Chondrocyte (in vitro differentiated cells): ENCODE measurements at regions not wholly inside any gene's neighbourhood (a gene's known extent, or its start where the extent isn't known, plus 50 kb on each side); places are given as distances from the start of the nearest gene placed in this dataset.
"Not testable (repeated sequence)": the region's sequence is repeated elsewhere in the genome, so short reads cannot be mapped to it uniquely, and the experiment has no call there.

ENCODE experiments used
- DNase-seq: peaks from one replicate; pipeline ENCODE4 v3.0.0; 2021; ENCODE audit warnings: mixed read lengths, low spot score
- H3K27ac Mint-ChIP-seq: one replicate; pipeline ENCODE4 v1.8.0; 2021; ENCODE audit warnings: mild to moderate bottlenecking, moderate library complexity, mixed read lengths; ENCODE audit not compliant: unreplicated experiment
- H3K27me3 Mint-ChIP-seq: 2 replicates; pipeline ENCODE4 v1.8.0; 2021; ENCODE audit warnings: low read depth, mixed read lengths
- H3K36me3 Mint-ChIP-seq: 2 replicates; pipeline ENCODE4 v1.8.0; 2021; ENCODE audit warnings: low read depth, mixed read lengths
- H3K4me1 Mint-ChIP-seq: 2 replicates; pipeline ENCODE4 v1.8.0; 2021; ENCODE audit warnings: low read depth, mild to moderate bottlenecking, mixed read lengths
- H3K4me3 Mint-ChIP-seq: one replicate; pipeline ENCODE4 v1.8.0; 2021; ENCODE audit warnings: mild to moderate bottlenecking, moderate library complexity, mixed read lengths; ENCODE audit not compliant: unreplicated experiment
- H3K9me3 Mint-ChIP-seq: 2 replicates; pipeline ENCODE4 v1.8.0; 2021; ENCODE audit warnings: low read depth, mixed read lengths
- TF ChIP-seq, protein P1 (sequence below): fragments of 200-600 bp; sonication (generic); IDR thresholded peaks from 2 replicates; pipeline ENCODE4 v1.5.0; 2021; ENCODE audit warnings: antibody characterized with exemption, mild to moderate bottlenecking, moderate library complexity

DNA sequence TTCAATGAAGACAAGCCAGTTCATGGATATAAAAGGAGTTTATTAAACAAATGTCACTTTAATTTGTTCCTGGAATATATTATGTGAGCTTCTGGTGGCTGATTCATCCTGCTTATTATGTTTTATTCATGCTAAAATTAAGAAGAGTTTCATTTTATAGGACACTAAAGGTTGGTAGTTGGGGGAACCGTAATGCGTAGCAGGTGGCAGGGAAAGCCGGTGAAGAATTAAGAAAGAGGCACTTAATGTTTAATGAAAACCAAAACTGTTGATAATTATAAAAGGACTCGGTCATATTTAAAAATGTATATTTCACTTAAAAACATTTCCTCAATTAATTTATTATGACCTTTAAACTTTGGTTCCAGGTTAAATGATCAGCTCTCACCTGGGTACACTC, 94.3 kb downstream of the XKR3 start:
- H3K4me1 Mint-ChIP-seq, H3K27ac Mint-ChIP-seq, H3K36me3 Mint-ChIP-seq, H3K27me3 Mint-ChIP-seq, DNase-seq, H3K4me3 Mint-ChIP-seq: not testable (repeated sequence)
- H3K9me3 Mint-ChIP-seq: peaks cover 41% of the 10 kb centered on the region

DNA sequence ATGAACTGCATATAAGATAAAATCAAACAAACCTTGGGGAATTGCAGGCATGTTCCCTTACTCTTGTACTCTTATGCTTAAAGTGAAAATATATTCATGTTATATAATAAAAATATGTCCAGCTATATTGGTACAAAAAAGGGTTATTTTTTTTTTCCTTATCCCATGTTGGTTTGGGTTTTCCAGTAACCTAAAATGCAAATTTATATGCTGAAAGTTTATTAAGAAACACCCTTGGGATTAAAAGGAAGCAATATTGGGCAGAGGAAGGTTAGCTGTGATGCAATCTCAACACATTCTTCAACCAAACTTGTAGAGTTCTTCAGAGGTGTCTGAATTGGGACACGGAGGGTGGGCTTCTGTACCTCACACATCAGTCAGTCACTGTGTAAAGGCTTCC, 97.7 kb downstream of the XKR3 start:
- not testable (repeated sequence) for H3K4me1 Mint-ChIP-seq, DNase-seq, H3K36me3 Mint-ChIP-seq, H3K4me3 Mint-ChIP-seq, H3K27me3 Mint-ChIP-seq, H3K27ac Mint-ChIP-seq
- H3K9me3 Mint-ChIP-seq: peaks cover 42% of the 10 kb centered on the region

DNA sequence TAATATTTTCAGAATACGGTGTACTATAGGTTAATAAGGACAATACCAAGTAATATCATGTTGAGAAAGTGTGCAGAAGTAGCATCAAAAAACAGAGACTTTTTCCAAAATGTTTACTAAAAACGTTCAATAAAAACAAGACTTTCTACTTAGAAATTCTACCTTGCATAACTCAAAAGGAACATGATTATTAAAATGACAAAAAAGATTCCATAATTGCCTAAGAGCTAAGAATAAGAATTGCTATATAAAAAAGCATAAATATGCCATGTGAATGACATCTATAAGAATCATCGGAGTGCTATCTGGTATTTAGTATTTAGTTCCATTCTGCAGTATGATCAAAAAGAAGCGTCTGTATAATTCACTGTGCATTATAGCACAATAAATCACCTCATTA, 102.0 kb downstream of the XKR3 start:
- not testable (repeated sequence) for H3K27me3 Mint-ChIP-seq, H3K4me1 Mint-ChIP-seq

DNA sequence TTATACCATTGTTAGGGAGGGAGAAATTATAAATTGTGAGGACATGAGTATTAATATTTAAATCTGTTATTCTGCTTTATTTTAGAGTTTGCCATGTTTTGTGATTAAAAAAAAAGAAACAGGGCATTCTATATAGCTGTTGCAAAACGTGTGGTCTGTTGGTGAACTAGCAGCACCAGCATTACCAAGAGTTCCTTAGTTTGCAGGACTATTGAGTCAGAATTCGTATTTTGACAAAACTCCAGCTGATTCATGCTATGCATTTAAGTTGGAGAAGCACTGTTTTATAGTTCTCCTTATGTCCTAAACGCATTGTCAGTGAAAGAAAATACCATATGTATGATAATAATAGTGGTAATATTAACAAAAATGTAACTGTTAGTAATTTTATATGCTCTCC, 102.6 kb downstream of the XKR3 start:
- not testable (repeated sequence) for H3K27ac Mint-ChIP-seq, H3K4me1 Mint-ChIP-seq, H3K4me3 Mint-ChIP-seq, H3K36me3 Mint-ChIP-seq, DNase-seq, H3K27me3 Mint-ChIP-seq
- H3K9me3 Mint-ChIP-seq: peaks cover 44% of the 10 kb centered on the region

More for the DNA sequence above, 102.0 kb downstream of the XKR3 start:
- not testable (repeated sequence) for H3K4me3 Mint-ChIP-seq, H3K36me3 Mint-ChIP-seq, H3K27ac Mint-ChIP-seq, DNase-seq
- peaks cover 42% of the 10 kb centered on the region for H3K9me3 Mint-ChIP-seq

DNA sequence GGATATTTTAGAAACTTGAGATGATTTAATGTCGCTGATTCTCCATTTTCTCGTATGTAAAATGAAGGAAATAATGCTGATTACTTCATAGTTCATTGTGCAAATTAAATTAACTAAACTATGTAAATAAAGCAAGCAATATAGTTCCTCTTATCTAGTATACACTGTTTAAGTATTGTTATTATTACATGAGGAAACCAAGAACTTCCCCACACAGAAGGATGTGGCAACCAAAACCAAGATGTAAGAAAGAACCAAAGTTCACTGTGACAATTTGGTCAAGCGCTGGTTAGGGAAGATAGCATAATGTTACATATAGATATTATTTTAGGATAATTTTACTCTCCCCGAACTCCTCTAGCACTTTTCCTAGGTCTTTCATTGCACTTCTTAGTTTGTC, 103.2 kb downstream of the XKR3 start:
- Mint-ChIP-seq H3K4me3 (no peak overlapping the region), H3K27ac (no peak overlapping the region), H3K27me3 (no peaks in the 10 kb centered on the region), H3K4me1 (no peaks in the 10 kb centered on the region), H3K9me3 (peaks cover 47% of the 10 kb centered on the region), H3K36me3 (no peaks in the 10 kb centered on the region)
- DNase-seq: no peak
- TF ChIP-seq, protein P1, sequence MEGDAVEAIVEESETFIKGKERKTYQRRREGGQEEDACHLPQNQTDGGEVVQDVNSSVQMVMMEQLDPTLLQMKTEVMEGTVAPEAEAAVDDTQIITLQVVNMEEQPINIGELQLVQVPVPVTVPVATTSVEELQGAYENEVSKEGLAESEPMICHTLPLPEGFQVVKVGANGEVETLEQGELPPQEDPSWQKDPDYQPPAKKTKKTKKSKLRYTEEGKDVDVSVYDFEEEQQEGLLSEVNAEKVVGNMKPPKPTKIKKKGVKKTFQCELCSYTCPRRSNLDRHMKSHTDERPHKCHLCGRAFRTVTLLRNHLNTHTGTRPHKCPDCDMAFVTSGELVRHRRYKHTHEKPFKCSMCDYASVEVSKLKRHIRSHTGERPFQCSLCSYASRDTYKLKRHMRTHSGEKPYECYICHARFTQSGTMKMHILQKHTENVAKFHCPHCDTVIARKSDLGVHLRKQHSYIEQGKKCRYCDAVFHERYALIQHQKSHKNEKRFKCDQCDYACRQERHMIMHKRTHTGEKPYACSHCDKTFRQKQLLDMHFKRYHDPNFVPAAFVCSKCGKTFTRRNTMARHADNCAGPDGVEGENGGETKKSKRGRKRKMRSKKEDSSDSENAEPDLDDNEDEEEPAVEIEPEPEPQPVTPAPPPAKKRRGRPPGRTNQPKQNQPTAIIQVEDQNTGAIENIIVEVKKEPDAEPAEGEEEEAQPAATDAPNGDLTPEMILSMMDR: no peak

DNA sequence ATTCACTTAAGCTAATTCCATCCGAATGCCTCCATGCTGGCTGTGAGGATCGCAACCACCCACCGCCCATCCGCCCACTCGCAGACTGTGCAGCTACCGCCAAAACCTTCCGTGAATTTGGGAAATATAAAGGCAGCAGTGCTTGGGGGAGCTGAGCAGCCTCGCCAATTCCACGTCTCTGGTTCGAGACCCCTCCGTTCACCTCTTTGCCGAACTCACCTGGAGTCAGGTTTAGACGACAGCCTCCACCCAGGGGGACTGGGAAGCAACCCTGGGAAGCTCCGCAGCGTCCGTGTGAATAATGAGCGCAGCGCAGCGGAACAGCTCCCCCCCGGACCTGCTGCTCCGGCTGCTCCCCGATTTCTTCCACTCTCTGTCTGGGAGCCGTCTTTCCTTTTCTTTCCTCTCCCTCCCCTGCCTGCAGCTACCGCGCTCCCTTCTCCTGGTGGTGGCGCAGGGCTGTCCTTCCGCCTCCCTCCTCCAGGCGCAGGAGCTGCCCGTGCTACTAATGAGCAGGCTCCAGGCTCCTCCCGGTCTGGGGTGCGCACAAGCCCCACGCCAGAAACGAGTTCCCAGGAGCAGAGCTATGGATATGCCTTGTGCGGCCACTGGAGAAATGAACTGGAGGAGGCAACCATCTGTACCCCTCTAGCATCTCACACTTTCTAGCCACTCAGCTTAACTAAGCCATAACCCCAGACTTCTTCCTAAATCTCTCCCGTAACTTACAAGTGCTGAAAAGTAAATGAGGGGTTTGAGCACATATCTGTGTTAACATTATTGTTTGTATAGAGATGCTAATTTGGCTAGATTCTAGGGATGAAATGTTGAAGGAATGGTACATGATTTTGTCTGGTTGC, 107.3 kb downstream of the XKR3 start:
- Mint-ChIP-seq H3K9me3 (peaks cover 49% of the 10 kb centered on the region), H3K36me3 (peaks cover 1% of the 10 kb centered on the region), H3K27me3 (no peaks in the 10 kb centered on the region), H3K4me3 (no peak overlapping the region), H3K27ac (no peak overlapping the region), H3K4me1 (no peaks in the 10 kb centered on the region)
- TF ChIP-seq, protein P1: no peak
- peak; percentile 76 for DNase-seq

DNA sequence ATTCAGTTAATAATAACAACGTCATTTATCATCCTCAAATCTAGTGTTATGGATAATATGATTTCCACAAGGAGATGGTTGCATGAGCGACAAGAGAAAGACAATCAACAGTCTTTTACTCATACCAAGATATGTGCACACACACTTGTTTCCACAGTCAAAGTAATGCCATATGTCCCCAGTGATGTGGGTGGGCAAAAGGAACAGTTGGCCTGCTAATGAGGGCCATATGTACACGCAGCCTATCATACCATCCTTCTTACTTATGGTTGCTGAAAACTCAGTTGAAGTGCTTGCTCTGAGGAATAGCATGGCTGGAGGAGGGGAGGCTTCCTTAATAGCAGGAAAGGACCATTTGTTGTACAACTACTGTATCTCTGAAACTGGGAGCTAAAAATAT, 110.6 kb downstream of the XKR3 start:
- H3K4me1 Mint-ChIP-seq: not testable (repeated sequence)
- peaks cover 47% of the 10 kb centered on the region for H3K9me3 Mint-ChIP-seq

DNA sequence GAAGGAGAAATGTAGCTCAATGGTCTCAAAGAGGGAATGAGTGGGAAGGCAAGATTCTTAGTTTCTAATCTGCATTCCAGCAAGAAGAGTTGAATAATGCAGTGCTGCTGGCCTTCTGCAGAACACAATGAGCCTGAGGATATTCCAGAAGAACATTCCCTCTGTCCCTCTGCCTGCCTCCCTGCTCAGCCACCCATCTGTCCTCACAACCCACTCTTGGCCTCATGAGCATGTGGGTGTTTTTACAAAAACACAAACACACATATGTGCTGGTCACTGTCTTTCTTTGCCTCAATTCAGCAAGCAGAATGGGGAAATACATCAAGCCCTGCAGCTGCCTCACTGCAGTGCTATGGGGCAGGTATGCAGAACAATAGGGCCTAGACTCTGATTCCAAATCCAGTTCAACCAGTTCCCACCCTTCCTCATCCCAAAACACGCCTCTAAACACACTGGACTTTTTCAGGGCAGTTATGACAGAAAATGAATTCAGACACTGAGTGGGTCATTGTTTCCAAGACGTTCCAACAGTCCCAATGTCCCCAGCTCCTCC, 109.8 kb upstream of the CCT8L2 start:
- H3K4me3 Mint-ChIP-seq: not testable (repeated sequence)

More for the DNA sequence above, 110.6 kb downstream of the XKR3 start:
- not testable (repeated sequence) for H3K36me3 Mint-ChIP-seq, H3K27me3 Mint-ChIP-seq, H3K27ac Mint-ChIP-seq, H3K4me3 Mint-ChIP-seq, DNase-seq

DNA sequence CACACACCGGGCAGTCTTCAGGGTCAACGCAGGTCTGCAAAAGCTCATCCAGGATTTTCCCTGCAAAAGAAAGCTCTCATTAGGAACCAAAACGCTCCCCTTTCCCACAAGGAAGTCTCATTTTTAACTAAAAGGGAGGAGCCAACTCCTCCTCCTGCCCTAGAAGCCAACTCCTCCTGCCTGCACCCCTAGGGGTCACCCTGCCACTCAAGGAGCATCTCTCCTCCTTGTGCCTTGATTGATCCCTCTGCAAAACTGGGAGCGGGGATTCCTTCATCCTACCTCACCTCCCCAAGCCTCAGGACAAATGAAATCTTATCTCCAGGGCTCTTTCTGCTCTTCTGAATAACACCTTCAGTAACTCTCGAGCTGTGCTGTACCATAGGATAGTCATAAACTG, 107.8 kb upstream of the CCT8L2 start:
- not testable (repeated sequence) for H3K27ac Mint-ChIP-seq, H3K4me3 Mint-ChIP-seq, H3K4me1 Mint-ChIP-seq, H3K27me3 Mint-ChIP-seq, DNase-seq, H3K36me3 Mint-ChIP-seq
- H3K9me3 Mint-ChIP-seq: peaks cover 71% of the 10 kb centered on the region

More for the DNA sequence above, 109.8 kb upstream of the CCT8L2 start:
- H3K4me1 Mint-ChIP-seq, H3K27me3 Mint-ChIP-seq, DNase-seq, H3K36me3 Mint-ChIP-seq, H3K27ac Mint-ChIP-seq: not testable (repeated sequence)
- peaks cover 59% of the 10 kb centered on the region for H3K9me3 Mint-ChIP-seq
